NCI-H526 treated with DMSO at 0.1 percent for 48 hours (cell line): ENCODE measurements at regions not wholly inside any gene's neighbourhood (a gene's known extent, or its start where the extent isn't known, plus 50 kb on each side); places are given as distances from the start of the nearest gene placed in this dataset.
"Not testable (repeated sequence)": the region's sequence is repeated elsewhere in the genome, so short reads cannot be mapped to it uniquely, and the experiment has no call there.

ENCODE experiments used
- DNase-seq: peaks from one replicate; lab custom pipeline; 2025; lab: John Stamatoyannopoulos, UW

- DNase-seq, result peak; percentile 2
Measured at GRCh38 chrX:65451663-65452062, 82.9 kb downstream of the LAS1L start.

GRCh38 chrX:65420154-65420553 is 114.4 kb downstream of the LAS1L start:
- no peak for DNase-seq

GRCh38 chrX:65407662-65408061 is 126.9 kb downstream of the LAS1L start:
- DNase-seq, result not testable (repeated sequence)

- DNase-seq, result no peak
Measured at GRCh38 chrX:65407157-65407626, 127.4 kb downstream of the LAS1L start.

GRCh38 chrX:65406532-65406931 is 128.1 kb downstream of the LAS1L start:
- no peak for DNase-seq

- DNase-seq, result no peak
Measured at GRCh38 chrX:65392284-65392683, 142.3 kb downstream of the LAS1L start.

- DNase-seq, result not testable (repeated sequence)
Measured at GRCh38 chrX:65389120-65389519, 145.5 kb downstream of the LAS1L start.
